ENCODE measurements at regions not wholly inside any gene's neighbourhood (a gene's known extent, or its start where the extent isn't known, plus 50 kb on each side); places are given as distances from the start of the nearest gene placed in this dataset.

GRCh38 chr2:9145109-9145751 lies 61.4 kb upstream of the ASAP2 start:
- FAIRE-seq, result no peak
- H2BK15ac ChIP-seq (ENCODE audit: low read length), result no peak overlapping the region
- CTCF ChIA-PET (ENCODE audit: partially characterized antibody), result interaction anchor here (0.7 to 8.7 kb wide), 14 partner anchors 8 to 328 kb away, joined by 3 to 106 read pairs (median 3); no protein-coding TSS in a partner anchor

More at GRCh38 chr2:9145109-9145751, 61.4 kb upstream of the ASAP2 start:
- H3K4me2 ChIP-seq (ENCODE audit: insufficient read depth in 1 of 2, low read depth in 2 of 2, low read length in 2 of 2), result no peak overlapping the region
- no peak overlapping the region for H2BK5ac ChIP-seq (ENCODE audit: low read depth, low read length)
- H3K18ac ChIP-seq (ENCODE audit: extremely low read depth, low read length), result no peak overlapping the region
- 87% methylated on average over 13 of the region's 13 CpGs; no CpG with 5 or more reads in 1 of the 2 experiments for WGBS, 2 experiments (ENCODE audit: extremely low coverage in 1 of 2, insufficient coverage in 1 of 2, insufficient read length in 1 of 2, insufficient replicate concordance in 2 of 2, low coverage in 1 of 2, low lambda C conversion rate in 2 of 2, missing lambda C conversion rate in 1 of 2)
- peaks cover 0 to 32% (median 18%) of the 10 kb centered on the region in 4 experiments; a peak in 5 of 7 replicates for H3K27me3 ChIP-seq (replicated peaks in 1 of 4; ENCODE audit: control insufficient read depth in 3 of 4, extremely low read depth in 1 of 4, insufficient read depth in 3 of 4, low read length in 3 of 4)
- no peaks in the 10 kb centered on the region for H3K79me2 ChIP-seq (ENCODE audit: control insufficient read depth in 1 of 2, insufficient read depth in 2 of 2, low read length in 2 of 2)
- H3K23ac ChIP-seq (ENCODE audit: insufficient read length), result no peak overlapping the region
- no peaks in the 10 kb centered on the region for H3K9me3 ChIP-seq (ENCODE audit: insufficient read depth in 2 of 2, low read depth in 1 of 2, low read length in 1 of 2)
- DNase-seq (ENCODE audit: low read depth in 1 of 2, low spot score in 2 of 2), result no peak
- H4K20me1 ChIP-seq (replicated peaks in 1 of 2; ENCODE audit: control insufficient read depth in 1 of 2, insufficient read depth in 2 of 2, low read length in 2 of 2), result peaks cover 0 to 2% of the 10 kb centered on the region in 2 experiments
- no peak overlapping the region; the same call in 1 of the 2 replicates for H4K8ac ChIP-seq (ENCODE audit: extremely low read depth, insufficient read depth, low read length)
- no peak overlapping the region for H3K9ac ChIP-seq (replicated peaks in 1 of 4; ENCODE audit: extremely low read depth in 1 of 4, low read depth in 3 of 4, low read length in 3 of 4)
- no peaks in the 10 kb centered on the region for H3K36me3 ChIP-seq (ENCODE audit: control insufficient read depth in 2 of 4, insufficient read depth in 4 of 4, low read length in 3 of 4)
- no peak overlapping the region for H2BK12ac ChIP-seq (ENCODE audit: low read depth, low read length)
- H3K4me1 ChIP-seq (replicated peaks in 1 of 4; ENCODE audit: control insufficient read depth in 3 of 4, insufficient read depth in 4 of 4, low read length in 3 of 4), result peaks cover 0 to 2% (median 0%) of the 10 kb centered on the region in 4 experiments; a peak in 3 of 7 replicates
- no peak overlapping the region for H3K27ac ChIP-seq (ENCODE audit: low read depth, low read length)
- H2AK5ac ChIP-seq (ENCODE audit: low read depth, low read length), result no peak overlapping the region
- no peak overlapping the region for H2AFZ ChIP-seq (ENCODE audit: low read length)
- no peak overlapping the region for H4K5ac ChIP-seq (ENCODE audit: insufficient read length, low read depth, low read length)
- no peak overlapping the region for H2BK20ac ChIP-seq (ENCODE audit: low read length)
- no peak overlapping the region for H3K14ac ChIP-seq (ENCODE audit: insufficient read length)
- TF ChIP-seq EZH2 (IDR thresholded peaks at IDR 0.05; ENCODE audit: low read depth, low read length, severe bottlenecking), result no peak
- peak; percentile 95 for TF ChIP-seq KDM1A (IDR thresholded peaks at IDR 0.05; ENCODE audit: borderline replicate concordance, low read length)
- TF ChIP-seq SIN3A (conservative IDR thresholded peaks at IDR 0.05 in 1 of 2, IDR thresholded peaks at IDR 0.05 in 1 of 2; ENCODE audit: low read depth in 1 of 2, low read length in 2 of 2), result no peak
- TF ChIP-seq SIX5 (IDR thresholded peaks at IDR 0.05; ENCODE audit: low read depth, low read length), result no peak
- no peak for TF ChIP-seq BRCA1 (IDR thresholded peaks at IDR 0.05; ENCODE audit: low read depth, low read length)
- no peak for TF ChIP-seq EP300 (IDR thresholded peaks at IDR 0.05; ENCODE audit: borderline replicate concordance in 1 of 2, low read depth in 2 of 2, low read length in 2 of 2)
- H3K79me1 ChIP-seq (ENCODE audit: low read depth, low read length), result no peaks in the 10 kb centered on the region
- POLR2A ChIA-PET (ENCODE audit: partially characterized antibody), result no interaction called here
- H2BK120ac ChIP-seq (replicated peaks; ENCODE audit: low read depth, low read length), result no peak overlapping the region
- H4K91ac ChIP-seq (replicated peaks; ENCODE audit: insufficient read length, low read length), result no peak overlapping the region
- H3K56ac ChIP-seq (replicated peaks; ENCODE audit: insufficient read length, low read depth, low read length), result no peak overlapping the region
- peaks cover 2% of the 10 kb centered on the region; the same call in 1 of the 2 replicates for H3K23me2 ChIP-seq (ENCODE audit: low read depth, low read length)
- no peak overlapping the region for H3K4me3 ChIP-seq (ENCODE audit: extremely low read depth in 1 of 4, insufficient read depth in 2 of 4, low read depth in 3 of 4, low read length in 4 of 4)
- no peak overlapping the region for H3K4ac ChIP-seq (replicated peaks; ENCODE audit: insufficient read length, low read depth, low read length)

Data from H1 (cell line).